HG02759 (cell line): ENCODE measurements at regions not wholly inside any gene's neighbourhood (a gene's known extent, or its start where the extent isn't known, plus 50 kb on each side); places are given as distances from the start of the nearest gene placed in this dataset.

Experiments
- ATAC-seq: cut with Tn5 transposase; IDR thresholded peaks from one replicate; pipeline ENCODE4 v1.9.1; 2021; ENCODE audit warnings: mild to moderate bottlenecking, moderate library complexity; ENCODE audit not compliant: unreplicated experiment

GRCh38 chr3:107904536-107905066 lies 186.2 kb downstream of the CD47 start:
- ATAC-seq, result no peak

- no peak for ATAC-seq
Observed at GRCh38 chr3:107899990-107900651, 190.7 kb downstream of the CD47 start.

GRCh38 chr3:107897471-107898061 lies 193.3 kb downstream of the CD47 start:
- no peak for ATAC-seq

- no peak for ATAC-seq
Observed at GRCh38 chr3:107894998-107895397, 195.8 kb downstream of the CD47 start.

GRCh38 chr3:107892955-107893624 lies 197.7 kb downstream of the CD47 start:
- no peak for ATAC-seq

GRCh38 chr3:107884719-107885460 lies 205.9 kb downstream of the CD47 start:
- no peak for ATAC-seq

GRCh38 chr3:107884028-107884427 lies 206.8 kb downstream of the CD47 start:
- ATAC-seq, result no peak

GRCh38 chr3:107882881-107883280 lies 207.9 kb downstream of the CD47 start:
- ATAC-seq, result no peak

GRCh38 chr3:107882261-107882660 lies 208.6 kb downstream of the CD47 start:
- no peak for ATAC-seq

GRCh38 chr3:107881509-107881908 lies 209.3 kb downstream of the CD47 start:
- ATAC-seq, result no peak

- ATAC-seq, result no peak
Observed at GRCh38 chr3:107880702-107881101, 210.1 kb downstream of the CD47 start.

- no peak for ATAC-seq
Observed at GRCh38 chr3:107877936-107878335, 212.9 kb downstream of the CD47 start.

- peak; percentile 74 for ATAC-seq
Observed at GRCh38 chr3:107870943-107871638, 219.7 kb downstream of the CD47 start.

- ATAC-seq, result no peak
Observed at GRCh38 chr3:107870096-107870495, 220.7 kb downstream of the CD47 start.

- no peak for ATAC-seq
Observed at GRCh38 chr3:107868449-107868848, 222.4 kb downstream of the CD47 start.

GRCh38 chr3:107861904-107862303 lies 228.9 kb downstream of the CD47 start:
- ATAC-seq, result peak; percentile 90

GRCh38 chr3:107861422-107861821 lies 229.4 kb downstream of the CD47 start:
- ATAC-seq, result no peak
